Ovary (tissue), 7 donors: ENCODE measurements at regions not wholly inside any gene's neighbourhood (a gene's known extent, or its start where the extent isn't known, plus 50 kb on each side); places are given as distances from the start of the nearest gene placed in this dataset.

Experiments used
- DNase-seq, 5 donors: peaks; one replicate each; pipeline ENCODE4 v3.0.0-alpha.2; 2019 to 2020
- H3K27ac ChIP-seq, 2 donors: fragments of 200-600 bp; one replicate each; pipeline versions ENCODE4 v1.5.1 to v1.8.0; 2019 to 2022
- H3K27me3 ChIP-seq: fragments of 200-600 bp; one replicate; pipeline ENCODE4 v1.8.0; 2022
- H3K36me3 ChIP-seq: fragments of 200-600 bp; sonication (generic); one replicate; pipeline ENCODE4 v1.5.1; 2019
- H3K4me1 ChIP-seq: one replicate; pipeline ENCODE4 v1.8.1; 2013; ENCODE audit warnings: mild to moderate bottlenecking, moderate library complexity; ENCODE audit not compliant: insufficient read depth
- H3K4me3 ChIP-seq: fragments of 200-600 bp; sonication (generic); one replicate; pipeline ENCODE4 v1.5.1; 2017
- H3K9me3 ChIP-seq, 2 donors: fragments of 200-600 bp in 1 of 2; sonication (generic) in 1 of 2; one replicate each; pipeline versions ENCODE4 v1.5.1 to v1.8.1; 2013 to 2019; ENCODE audit warnings: mild to moderate bottlenecking in 1 of 2, moderate library complexity in 1 of 2
- CTCF ChIP-seq, 3 donors: fragments of 450-650 bp in 2 of 3; fragments of 200-600 bp in 1 of 3; IDR thresholded peaks; one replicate each; pipeline versions ENCODE4 v1.5.1 to v1.8.0; 2016 to 2022; ENCODE audit warnings: antibody characterized with exemption in 3 of 3, mild to moderate bottlenecking in 1 of 3
- EP300 ChIP-seq: sonication (generic); formaldehyde crosslinking; IDR thresholded peaks from one replicate; pipeline ENCODE4 v1.6.1; 2017; ENCODE audit warnings: antibody characterized with exemption
- POLR2A ChIP-seq: fragments of 450-650 bp; IDR thresholded peaks from one replicate; pipeline ENCODE4 v1.6.1; 2017; ENCODE audit warnings: antibody characterized with exemption, mild to moderate bottlenecking, moderate library complexity
- WGBS, 3 donors: extraction: QIAGEN DNeasy Blood & Tissue Kit in 1 of 3; methylation state at CpG; one replicate each; pipeline versions ENCODE4 v1.1.5 to v1.1.7; 2013 to 2017; 5-methylcytosine and 5-hydroxymethylcytosine counted together
- intact Hi-C, 4 donors: fragments of 100-400 bp; cut with DNase I; formaldehyde crosslinking; loops; one replicate each; pipeline versions ENCODE4 v1.11.0 to v1.15.1; 2022 to 2023
- donor health status: DM: no; HTN: no; CAD: no; lungs with moderate emphysema.
- donor health status: DM: no; HTN: no; CAD: no.
- donor health status: Bipolar disorder and iron deficiency.
- donor health status: DM: no; HTN: no; CAD: no.
- donor health status: DM: yes; HTN: yes; CAD: no.

GRCh38 chr2:17085546-17086202 lies 420.0 kb upstream of the CYRIA start:
- H3K9me3 ChIP-seq: no peaks in the 10 kb centered on the region
- TF ChIP-seq POLR2A: no peak
- no peak for TF ChIP-seq CTCF (IDR thresholded peaks at IDR 0.05)
- no peak for TF ChIP-seq EP300
- H3K4me1 ChIP-seq: no peaks in the 10 kb centered on the region
- H3K27ac ChIP-seq: no peak overlapping the region
- H3K4me3 ChIP-seq: no peak overlapping the region
- DNase-seq: no peak
- WGBS, 3 donors: 65 to 75% (median 74%) methylated on average over 2 of the region's 2 CpGs
- no peaks in the 10 kb centered on the region for H3K27me3 ChIP-seq
- no peaks in the 10 kb centered on the region for H3K36me3 ChIP-seq
- intact Hi-C loops: no loop called here

- H3K4me3 ChIP-seq: no peak overlapping the region
- no peaks in the 10 kb centered on the region for H3K4me1 ChIP-seq
- no peaks in the 10 kb centered on the region for H3K9me3 ChIP-seq
- H3K36me3 ChIP-seq: no peaks in the 10 kb centered on the region
- no peak overlapping the region for H3K27ac ChIP-seq
- H3K27me3 ChIP-seq: no peaks in the 10 kb centered on the region
- intact Hi-C loops: no loop called here
- TF ChIP-seq POLR2A (no peak), EP300 (no peak)
- DNase-seq: no peak
Observed at GRCh38 chr2:17084877-17085276, 419.2 kb upstream of the CYRIA start.

GRCh38 chr2:17083902-17084301 lies 418.3 kb upstream of the CYRIA start:
- intact Hi-C loops: no loop called here
- no peaks in the 10 kb centered on the region for H3K4me1 ChIP-seq
- no peaks in the 10 kb centered on the region for H3K27me3 ChIP-seq
- WGBS, 3 donors: 33 to 47% (median 44%) methylated on average over 1 of the region's 1 CpG
- H3K9me3 ChIP-seq: peaks cover 0 to 6% of the 10 kb centered on the region in 2 donors
- TF ChIP-seq EP300: no peak
- no peak for TF ChIP-seq POLR2A
- TF ChIP-seq CTCF (IDR thresholded peaks at IDR 0.05): no peak
- no peak overlapping the region for H3K4me3 ChIP-seq
- no peak for DNase-seq
- H3K27ac ChIP-seq: no peak overlapping the region
- H3K36me3 ChIP-seq: no peaks in the 10 kb centered on the region

- H3K4me3 ChIP-seq: no peak overlapping the region
- H3K27me3 ChIP-seq: no peaks in the 10 kb centered on the region
- H3K9me3 ChIP-seq: peaks cover 0 to 6% of the 10 kb centered on the region in 2 donors
- no peaks in the 10 kb centered on the region for H3K4me1 ChIP-seq
- H3K36me3 ChIP-seq: no peaks in the 10 kb centered on the region
- TF ChIP-seq EP300: no peak
- no peak for TF ChIP-seq CTCF (IDR thresholded peaks at IDR 0.05)
- no peak for TF ChIP-seq POLR2A
- H3K27ac ChIP-seq: no peak overlapping the region
- no peak for DNase-seq
- intact Hi-C loops: no loop called here
Observed at GRCh38 chr2:17079262-17079661, 413.6 kb upstream of the CYRIA start.

GRCh38 chr2:17076533-17076932 lies 410.9 kb upstream of the CYRIA start:
- 18 to 34% (median 18%) methylated on average over 2 of the region's 2 CpGs for WGBS, 3 donors
- Histone ChIP-seq H3K27me3 (no peaks in the 10 kb centered on the region), H3K27ac (no peak overlapping the region), H3K4me3 (no peak overlapping the region), H3K36me3 (no peaks in the 10 kb centered on the region), H3K4me1 (no peaks in the 10 kb centered on the region), H3K9me3 (peaks cover 0 to 6% of the 10 kb centered on the region in 2 donors)
- DNase-seq: no peak
- intact Hi-C loops: no loop called here
- TF ChIP-seq POLR2A: no peak
- TF ChIP-seq EP300: no peak
- no peak for TF ChIP-seq CTCF (IDR thresholded peaks at IDR 0.05)
